NCI-H510A (cell line): ENCODE measurements at regions not wholly inside any gene's neighbourhood (a gene's known extent, or its start where the extent isn't known, plus 50 kb on each side); places are given as distances from the start of the nearest gene placed in this dataset.

Source experiments
- DNase-seq: peaks from one replicate; lab custom pipeline; 2025; lab: John Stamatoyannopoulos, UW

- no peak for DNase-seq
Measured at GRCh38 chr1:116232989-116233514, 121.9 kb downstream of the MAB21L3 start.

- no peak for DNase-seq
Measured at GRCh38 chr1:116234429-116234828, 123.2 kb downstream of the MAB21L3 start.

GRCh38 chr1:116239916-116240315 lies 128.7 kb downstream of the MAB21L3 start:
- no peak for DNase-seq

- no peak for DNase-seq
Measured at GRCh38 chr1:116242741-116243140, 130.3 kb upstream of the ATP1A1 start.

- DNase-seq = peak; percentile 30
Measured at GRCh38 chr1:116243333-116244054, 129.6 kb upstream of the ATP1A1 start.

- no peak for DNase-seq
Measured at GRCh38 chr1:116246174-116246573, 126.9 kb upstream of the ATP1A1 start.

GRCh38 chr1:116252271-116252670 lies 120.8 kb upstream of the ATP1A1 start:
- DNase-seq = no peak

GRCh38 chr1:116252785-116253184 lies 120.3 kb upstream of the ATP1A1 start:
- DNase-seq = no peak

GRCh38 chr1:116253566-116254382 lies 119.3 kb upstream of the ATP1A1 start:
- no peak for DNase-seq

GRCh38 chr1:116254776-116255175 lies 118.3 kb upstream of the ATP1A1 start:
- DNase-seq = no peak

GRCh38 chr1:116255486-116256285 lies 117.4 kb upstream of the ATP1A1 start:
- DNase-seq = no peak

- DNase-seq = no peak
Measured at GRCh38 chr1:116256286-116256649, 116.8 kb upstream of the ATP1A1 start.

- DNase-seq = no peak
Measured at GRCh38 chr1:116256875-116257274, 116.2 kb upstream of the ATP1A1 start.

GRCh38 chr1:116257341-116257767 lies 115.7 kb upstream of the ATP1A1 start:
- no peak for DNase-seq

GRCh38 chr1:116257836-116258235 lies 115.2 kb upstream of the ATP1A1 start:
- DNase-seq = no peak

GRCh38 chr1:116258668-116259419 lies 114.2 kb upstream of the ATP1A1 start:
- DNase-seq = no peak

- no peak for DNase-seq
Measured at GRCh38 chr1:116259663-116260062, 113.4 kb upstream of the ATP1A1 start.

- DNase-seq = no peak
Measured at GRCh38 chr1:116260115-116260514, 112.9 kb upstream of the ATP1A1 start.

- DNase-seq = no peak
Measured at GRCh38 chr1:116260621-116261020, 112.4 kb upstream of the ATP1A1 start.

- DNase-seq = no peak
Measured at GRCh38 chr1:116261227-116261626, 111.8 kb upstream of the ATP1A1 start.

GRCh38 chr1:116262207-116262994 lies 110.6 kb upstream of the ATP1A1 start:
- DNase-seq = no peak
